HG03354 (cell line): ENCODE measurements at regions not wholly inside any gene's neighbourhood (a gene's known extent, or its start where the extent isn't known, plus 50 kb on each side); places are given as distances from the start of the nearest gene placed in this dataset.
"Not testable (repeated sequence)": the region's sequence is repeated elsewhere in the genome, so short reads cannot be mapped to it uniquely, and the experiment has no call there.

Source experiments
- ATAC-seq: cut with Tn5 transposase; IDR thresholded peaks from one replicate; pipeline ENCODE4 v1.9.1; 2021; ENCODE audit warnings: mild to moderate bottlenecking; ENCODE audit not compliant: unreplicated experiment, poor library complexity, severe bottlenecking

- ATAC-seq = no peak
Observed at GRCh38 chr6:8810325-8810724, 375.0 kb upstream of the SLC35B3 start.

DNA sequence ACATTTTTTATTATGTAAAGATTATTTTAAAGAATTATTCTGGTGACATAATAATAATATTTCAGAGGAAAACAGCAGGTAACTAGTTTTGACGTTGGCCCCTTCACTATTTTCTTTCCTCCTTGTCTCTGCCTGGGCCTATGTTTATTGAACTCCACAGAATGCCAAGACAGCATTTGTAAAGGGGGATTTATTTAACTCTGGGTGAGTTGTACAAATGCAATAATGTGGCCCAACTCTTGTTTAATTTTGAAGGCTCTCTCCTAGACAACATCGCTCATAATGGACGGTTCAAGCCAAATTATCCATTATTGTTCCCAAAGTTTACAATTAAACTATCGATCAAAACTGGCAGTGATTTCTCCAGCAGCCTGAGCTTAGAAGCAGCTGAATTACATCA is 374.3 kb upstream of the SLC35B3 start:
- ATAC-seq = no peak

DNA sequence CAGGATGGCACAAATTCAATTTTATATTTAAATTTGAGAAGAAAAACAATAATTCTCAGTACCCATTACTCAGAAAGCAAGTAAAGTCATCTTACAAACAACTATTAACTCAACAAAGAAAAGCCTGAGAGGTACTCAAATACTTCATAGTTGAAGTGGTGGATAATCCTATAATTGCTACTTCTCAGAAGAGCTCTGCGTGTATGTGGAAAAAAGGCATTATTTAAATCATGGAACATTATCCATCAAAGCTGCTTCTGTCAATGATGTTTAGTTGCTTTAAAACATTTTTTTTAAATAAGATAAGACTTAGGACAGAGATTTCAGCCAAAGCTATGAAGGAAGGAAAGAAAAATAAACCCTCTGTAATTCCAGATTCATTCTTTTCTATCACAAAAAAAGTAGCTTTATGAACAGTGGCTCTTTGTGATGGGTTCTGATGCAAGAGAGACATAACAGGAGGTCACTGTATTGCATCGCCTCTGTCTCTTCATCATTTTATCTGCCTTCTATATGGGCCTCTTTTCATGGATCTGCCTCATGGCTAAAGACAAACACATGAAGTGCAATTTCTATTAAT is 367.9 kb upstream of the SLC35B3 start:
- no peak for ATAC-seq

- ATAC-seq = not testable (repeated sequence)
Observed at GRCh38 chr6:8802397-8802796, 367.1 kb upstream of the SLC35B3 start.

DNA sequence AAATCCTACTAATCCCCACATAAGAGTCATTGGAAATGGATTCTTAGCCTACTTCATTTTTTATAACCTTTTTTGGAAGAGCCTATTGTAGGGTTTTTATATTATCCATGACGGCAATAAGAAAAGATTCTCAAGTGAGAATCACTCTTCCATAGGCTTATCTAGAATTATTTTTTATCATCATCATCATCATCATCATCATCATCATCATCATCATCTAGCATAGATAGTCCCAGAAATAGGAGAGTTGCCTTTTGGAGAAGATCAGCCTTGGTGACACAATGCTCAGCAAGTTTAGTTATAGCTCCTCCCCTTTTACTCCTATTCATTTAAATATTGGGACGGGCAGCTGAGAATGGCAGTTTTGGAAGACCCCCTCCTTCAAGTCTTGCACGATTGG is 359.1 kb upstream of the SLC35B3 start:
- ATAC-seq = no peak

- no peak for ATAC-seq
Observed at GRCh38 chr6:8789878-8790277, 354.5 kb upstream of the SLC35B3 start.

DNA sequence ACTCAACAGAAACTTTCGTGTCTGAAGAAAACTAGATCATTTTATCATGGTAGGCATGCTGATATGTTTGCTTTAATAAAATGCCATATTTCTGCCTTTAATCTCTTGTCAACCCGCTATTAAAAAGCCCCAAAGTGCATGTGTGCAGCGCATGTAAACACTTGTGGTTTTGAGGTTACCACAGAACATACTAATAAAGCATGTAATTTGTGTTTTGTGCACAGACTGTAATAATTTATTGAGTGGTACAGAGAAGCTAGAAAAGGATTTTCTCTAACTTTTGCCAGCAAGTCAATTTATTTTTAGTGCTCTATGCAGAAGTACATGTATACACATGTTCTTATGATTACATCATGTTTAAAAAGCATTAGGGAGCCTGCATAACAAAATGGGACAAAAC is 349.9 kb upstream of the SLC35B3 start:
- ATAC-seq = no peak

GRCh38 chr6:8783191-8783590 is 347.8 kb upstream of the SLC35B3 start:
- no peak for ATAC-seq

GRCh38 chr6:8780653-8781052 is 345.3 kb upstream of the SLC35B3 start:
- ATAC-seq = no peak

- ATAC-seq = no peak
Observed at GRCh38 chr6:8764733-8765132, 329.4 kb upstream of the SLC35B3 start.

DNA sequence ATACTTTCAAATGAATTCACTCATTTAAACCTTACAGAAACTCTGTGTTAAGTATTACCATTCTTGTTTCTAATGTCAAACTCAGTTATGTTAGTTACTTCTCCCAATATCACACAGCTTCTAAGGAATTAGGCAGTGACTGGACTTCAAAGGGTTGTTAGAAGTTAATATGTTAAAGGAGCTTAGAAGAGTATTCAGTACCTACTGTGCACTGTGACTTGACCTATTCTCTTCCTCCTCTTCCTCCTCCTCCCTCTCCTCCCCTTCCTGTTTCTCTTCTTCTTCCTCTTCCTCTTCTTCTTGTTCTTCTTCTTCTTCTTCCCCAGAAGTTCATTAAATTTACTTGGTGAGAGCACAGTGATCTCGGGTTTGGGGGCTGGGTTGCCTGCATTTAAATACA is 325.6 kb upstream of the SLC35B3 start:
- no peak for ATAC-seq

- ATAC-seq = peak; percentile 46
Observed at GRCh38 chr6:8758412-8758811, 323.1 kb upstream of the SLC35B3 start.

DNA sequence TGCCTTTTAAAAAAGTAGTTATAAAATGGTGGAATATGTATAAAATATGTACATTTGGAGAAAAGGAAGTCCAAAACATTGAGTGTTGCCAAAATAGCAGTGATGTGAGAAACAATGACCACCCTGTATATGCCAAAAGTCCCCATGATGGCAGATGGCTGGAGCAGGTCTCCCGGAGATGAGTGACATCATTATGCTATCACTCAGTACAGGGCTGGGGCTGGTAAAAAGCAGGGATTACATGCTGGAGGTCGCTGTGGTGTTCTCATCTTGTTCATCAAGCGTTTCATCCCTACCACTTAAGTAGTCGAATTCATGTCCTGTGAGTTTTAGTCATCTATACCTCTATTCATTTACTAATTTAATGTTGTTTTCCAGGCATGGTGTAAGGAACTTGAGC is 315.3 kb upstream of the SLC35B3 start:
- no peak for ATAC-seq

GRCh38 chr6:8749465-8749864 is 314.1 kb upstream of the SLC35B3 start:
- no peak for ATAC-seq

DNA sequence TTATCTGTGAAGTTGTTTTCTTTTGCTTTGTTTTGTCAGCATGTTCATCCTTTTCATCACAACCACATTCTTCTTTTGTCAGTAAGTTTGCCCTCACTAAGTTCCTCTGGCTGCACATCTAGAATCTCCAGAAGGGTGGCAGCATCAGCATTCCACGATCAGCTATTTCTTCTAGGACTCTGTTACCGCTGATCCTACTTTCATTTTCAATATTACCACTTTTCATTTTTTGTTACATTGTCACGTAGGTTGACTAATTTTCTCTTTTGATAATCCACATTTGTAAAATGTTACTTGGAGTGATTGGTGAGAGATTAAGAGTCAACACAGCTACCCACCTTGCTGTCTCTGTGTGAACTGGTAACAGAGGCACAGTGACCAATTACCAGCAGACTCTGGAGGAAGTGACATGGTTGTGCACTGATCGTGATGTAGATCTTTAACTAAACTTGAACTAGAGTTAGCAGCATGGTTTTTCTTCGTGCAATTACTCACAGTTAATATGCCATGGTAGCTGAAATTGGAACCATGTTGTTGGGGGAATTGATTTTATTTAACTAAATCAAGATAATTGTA is 307.9 kb upstream of the SLC35B3 start:
- ATAC-seq = peak; percentile 93

DNA sequence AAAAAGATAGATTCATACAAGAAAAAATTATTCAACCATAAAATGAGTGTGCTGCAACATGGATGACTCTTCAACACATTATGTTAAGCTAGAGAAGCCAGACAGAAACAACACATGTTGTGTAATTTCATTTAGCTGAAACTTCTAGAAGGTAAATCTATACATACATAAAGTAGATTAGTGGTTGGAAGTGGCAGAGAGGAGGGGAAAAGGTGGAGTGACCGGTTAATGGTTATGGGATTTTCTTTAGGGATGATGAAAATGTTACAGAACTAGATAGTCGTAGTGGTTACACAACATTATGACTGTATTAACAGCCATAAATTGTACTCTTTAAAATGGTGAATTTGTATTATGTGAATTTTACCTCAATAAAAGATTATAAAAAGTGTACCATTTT is 304.1 kb upstream of the SLC35B3 start:
- no peak for ATAC-seq

DNA sequence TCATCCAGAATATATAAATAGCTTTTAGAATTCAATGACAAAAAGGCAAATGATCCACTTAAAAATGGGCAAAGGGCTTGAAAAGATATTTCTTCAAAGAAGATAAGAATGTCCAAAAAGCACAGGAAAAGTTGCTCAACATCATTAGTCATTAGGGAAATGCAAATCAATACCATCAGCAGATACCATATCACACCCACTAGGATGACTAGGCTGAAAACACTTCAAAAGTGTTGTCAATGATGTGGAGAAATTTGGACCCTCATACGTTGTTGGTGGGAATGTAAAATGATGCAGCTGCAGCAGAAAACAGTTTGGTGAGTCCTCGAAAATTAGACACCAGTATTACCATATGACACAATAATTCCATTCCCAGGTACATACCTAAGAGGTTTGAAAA is 303.6 kb upstream of the SLC35B3 start:
- no peak for ATAC-seq

DNA sequence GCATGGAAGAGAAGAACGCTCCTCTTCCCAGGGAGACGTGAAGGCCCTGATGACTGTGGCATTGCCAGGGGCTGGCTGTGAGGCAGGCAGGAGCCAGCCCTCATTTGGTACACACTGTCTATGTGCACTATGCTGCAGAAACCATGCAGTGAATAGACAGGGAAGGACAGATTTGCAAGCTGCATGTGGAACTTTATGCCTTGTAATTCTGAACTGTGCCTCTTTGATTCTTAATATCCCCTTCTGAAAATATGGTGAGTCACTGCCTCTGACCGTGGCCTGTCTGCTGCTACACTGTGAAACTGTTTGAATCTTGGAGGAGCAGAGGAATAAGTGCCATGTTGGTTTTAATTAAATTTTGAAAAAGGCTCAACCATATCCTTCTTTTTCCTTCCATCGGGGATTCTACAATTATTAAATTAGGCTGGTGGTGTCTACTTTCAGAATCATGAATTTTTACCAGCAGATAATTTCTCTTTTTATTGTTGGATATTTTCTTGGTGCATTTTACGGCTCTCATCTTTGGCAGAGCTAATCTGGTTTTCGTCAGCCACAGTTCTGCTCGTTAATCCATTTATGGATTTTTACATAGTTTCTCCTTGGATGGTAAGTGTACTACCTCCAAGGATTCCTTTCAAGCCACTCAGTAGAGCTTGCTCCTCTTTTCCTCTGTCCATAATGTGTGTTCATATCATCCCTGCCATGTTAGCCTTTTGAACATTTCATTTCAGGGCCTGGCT is 301.0 kb upstream of the SLC35B3 start:
- ATAC-seq = no peak

DNA sequence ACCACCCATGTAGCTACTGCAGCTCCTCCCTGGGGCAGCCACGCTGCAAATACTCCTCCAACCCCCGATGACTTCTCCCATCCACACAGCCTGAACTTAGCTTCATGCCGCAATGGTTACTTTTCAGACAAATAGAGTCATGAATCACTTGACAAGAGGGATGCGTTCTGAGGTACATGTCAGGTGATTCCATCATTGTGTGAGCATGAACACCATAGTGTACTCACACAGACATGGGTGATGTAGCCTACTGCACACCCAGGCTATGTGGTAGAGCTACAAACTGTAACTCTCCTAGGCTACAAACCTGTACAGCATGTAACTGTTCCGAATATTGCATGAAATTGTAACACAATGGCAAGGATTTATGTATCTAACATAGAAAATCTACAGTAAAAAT is 298.5 kb upstream of the SLC35B3 start:
- ATAC-seq = no peak

DNA sequence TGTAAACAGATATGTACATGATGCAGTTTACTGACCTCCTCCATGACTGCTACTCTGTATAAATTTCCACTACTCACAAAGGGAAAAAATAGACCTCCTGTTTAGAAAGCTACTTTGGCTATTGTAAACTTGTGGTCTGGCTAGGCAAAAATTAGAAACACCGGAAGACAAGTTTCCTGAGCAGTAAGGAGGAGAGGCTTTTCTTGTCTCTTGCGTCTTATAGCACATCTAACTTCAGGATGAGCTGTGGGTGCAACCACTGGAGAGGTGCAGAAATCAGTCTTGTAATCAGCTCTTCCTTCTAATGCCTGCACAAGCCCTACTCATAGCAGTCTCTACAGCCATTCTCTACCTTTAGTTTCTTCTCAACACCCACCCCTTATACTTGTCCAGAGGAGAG is 296.5 kb upstream of the SLC35B3 start:
- ATAC-seq = peak; percentile 54

DNA sequence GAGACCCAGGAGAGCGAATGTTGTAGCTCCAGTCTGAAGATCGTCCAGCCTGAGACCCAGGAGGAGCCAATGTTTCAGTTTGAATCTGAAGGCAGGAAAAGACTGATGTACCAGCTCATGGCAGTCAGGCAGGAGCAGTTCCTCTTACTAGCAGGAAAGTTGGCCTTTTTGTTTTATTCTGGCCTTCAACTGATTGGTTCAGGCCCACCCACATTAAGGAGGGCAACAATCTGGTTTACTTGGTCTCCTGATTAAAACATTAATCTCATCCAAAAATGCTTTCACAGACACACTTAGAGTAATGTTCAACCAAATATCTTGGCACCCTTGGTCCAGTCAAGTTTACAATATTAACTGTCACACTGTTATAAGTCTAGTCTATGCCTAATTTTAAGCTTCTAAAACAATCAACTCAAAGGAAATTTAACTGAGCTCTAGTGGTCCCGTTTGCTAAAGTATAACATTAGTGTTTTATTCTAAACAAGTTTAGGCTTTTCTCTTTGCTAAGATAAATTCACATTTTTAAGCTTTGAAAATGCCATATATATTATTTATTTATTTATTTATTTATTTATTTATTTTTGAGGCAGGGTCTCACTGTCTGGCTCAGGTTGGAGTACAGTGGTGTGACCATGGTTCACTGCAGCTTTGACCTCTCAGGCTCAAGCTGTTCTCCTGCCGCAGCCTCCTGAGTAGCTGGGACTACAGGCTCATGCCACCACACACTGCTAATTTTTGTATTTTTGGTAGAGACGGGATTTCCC is 275.5 kb upstream of the SLC35B3 start:
- no peak for ATAC-seq
